ENCODE measurements at regions not wholly inside any gene's neighbourhood (a gene's known extent, or its start where the extent isn't known, plus 50 kb on each side); places are given as distances from the start of the nearest gene placed in this dataset.

- no peak overlapping the region for H3K27ac ChIP-seq
- no peaks in the 10 kb centered on the region for H3K4me1 ChIP-seq
- no peaks in the 10 kb centered on the region for H3K27me3 ChIP-seq (ENCODE audit: low read depth)
- ATAC-seq (no peak), DNase-seq (no peak)
- no peak for TF ChIP-seq CTCF (IDR thresholded peaks at IDR 0.05)
- H3K4me3 ChIP-seq: no peak overlapping the region
- peaks cover 3% of the 10 kb centered on the region for H3K9me3 ChIP-seq
- H3K36me3 ChIP-seq: no peaks in the 10 kb centered on the region
- intact Hi-C loops (cut with DNase I): no loop called here
Observed at GRCh38 chr1:14308460-14308859, 290.0 kb upstream of the KAZN start.

- no peak for ATAC-seq
- H3K4me3 ChIP-seq: no peak overlapping the region
- peaks cover 3% of the 10 kb centered on the region for H3K9me3 ChIP-seq
- no peak for DNase-seq
- H3K27ac ChIP-seq: no peak overlapping the region
- no peaks in the 10 kb centered on the region for H3K36me3 ChIP-seq
- intact Hi-C loops (cut with DNase I): no loop called here
- H3K27me3 ChIP-seq (ENCODE audit: low read depth): no peaks in the 10 kb centered on the region
- no peaks in the 10 kb centered on the region for H3K4me1 ChIP-seq
- TF ChIP-seq CTCF (IDR thresholded peaks at IDR 0.05): no peak
Observed at GRCh38 chr1:14309984-14310383, 288.5 kb upstream of the KAZN start.

GRCh38 chr1:14310476-14310875, 288.0 kb upstream of the KAZN start:
- DNase-seq: no peak
- Histone ChIP-seq H3K4me1 (no peaks in the 10 kb centered on the region), H3K27ac (no peak overlapping the region), H3K4me3 (no peak overlapping the region), H3K36me3 (no peaks in the 10 kb centered on the region), H3K27me3 (ENCODE audit: low read depth) (no peaks in the 10 kb centered on the region), H3K9me3 (peaks cover 3% of the 10 kb centered on the region)
- ATAC-seq: no peak
- no peak for TF ChIP-seq CTCF (IDR thresholded peaks at IDR 0.05)
- intact Hi-C loops (cut with DNase I): no loop called here

DNA sequence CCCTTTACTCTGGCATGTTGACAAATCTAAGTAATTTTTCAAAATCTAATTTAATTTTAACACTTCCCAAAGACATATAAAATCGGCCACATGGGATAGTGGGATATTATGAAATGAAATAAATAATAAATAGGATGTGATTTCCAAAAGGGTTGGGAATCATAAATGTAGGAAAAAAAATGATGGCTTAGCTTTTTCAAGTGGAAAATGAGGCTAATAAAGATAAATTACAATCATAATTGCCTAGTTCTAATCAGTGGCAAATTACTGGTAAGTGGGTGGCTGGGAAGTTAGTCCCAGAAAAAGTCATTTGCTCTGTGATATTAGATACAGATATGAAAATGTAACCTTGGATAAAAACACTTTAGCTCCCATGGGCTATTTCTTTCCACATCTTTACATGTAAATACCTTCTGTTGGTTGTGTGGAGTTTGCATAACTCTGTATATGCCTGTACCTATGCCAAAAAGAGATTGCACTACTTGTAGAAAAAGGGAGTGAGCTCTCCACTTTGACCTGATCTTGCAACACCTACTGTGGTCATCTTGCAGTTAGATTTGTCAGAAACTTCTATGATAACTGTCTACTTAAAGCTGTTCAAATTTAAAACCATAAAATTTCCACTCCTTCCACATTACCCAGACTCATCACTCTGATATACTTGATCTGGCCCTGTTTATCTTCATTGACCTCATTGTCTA, 284.6 kb upstream of the KAZN start:
- intact Hi-C loops (cut with DNase I): no loop called here
- peaks cover 3% of the 10 kb centered on the region for H3K9me3 ChIP-seq
- no peaks in the 10 kb centered on the region for H3K36me3 ChIP-seq
- no peak overlapping the region for H3K27ac ChIP-seq
- no peaks in the 10 kb centered on the region for H3K4me1 ChIP-seq
- no peak for TF ChIP-seq CTCF (IDR thresholded peaks at IDR 0.05)
- DNase-seq (no peak), ATAC-seq (no peak)
- no peak overlapping the region for H3K4me3 ChIP-seq
- no peaks in the 10 kb centered on the region for H3K27me3 ChIP-seq (ENCODE audit: low read depth)

DNA sequence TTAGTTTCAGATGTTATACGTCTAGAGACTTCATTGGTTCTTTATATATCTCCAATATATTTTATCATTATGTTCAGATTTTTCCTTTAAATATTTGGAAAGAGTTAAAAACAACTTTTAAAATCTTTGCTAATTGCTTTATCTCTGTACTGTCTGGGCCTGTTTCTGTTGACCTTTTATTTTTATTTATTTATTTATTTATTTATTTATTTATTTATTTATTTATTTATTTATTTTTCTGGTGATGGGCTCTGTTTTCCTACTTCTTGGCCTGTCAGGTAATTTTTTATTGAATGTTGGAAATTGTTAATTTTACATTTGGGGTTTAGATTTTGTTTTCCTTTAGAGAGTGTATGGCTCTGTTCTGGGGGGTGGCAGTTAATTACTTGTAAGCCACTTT, 279.7 kb upstream of the KAZN start:
- Histone ChIP-seq H3K36me3 (no peaks in the 10 kb centered on the region), H3K27me3 (ENCODE audit: low read depth) (no peaks in the 10 kb centered on the region), H3K4me1 (no peaks in the 10 kb centered on the region), H3K9me3 (no peaks in the 10 kb centered on the region), H3K4me3 (no peak overlapping the region), H3K27ac (no peak overlapping the region)
- DNase-seq (no peak), ATAC-seq (no peak)
- intact Hi-C loops (cut with DNase I): no loop called here
- no peak for TF ChIP-seq CTCF (IDR thresholded peaks at IDR 0.05)

Measured in lower lobe of right lung (tissue), 2 donors.